Endothelial cell (in vitro differentiated cells): ENCODE measurements at regions not wholly inside any gene's neighbourhood (a gene's known extent, or its start where the extent isn't known, plus 50 kb on each side); places are given as distances from the start of the nearest gene placed in this dataset.
A peak's percentile ranks its signal among the peaks of the same experiment; 100 is the strongest.

ENCODE experiments used
- DNase-seq: peaks from one replicate; pipeline ENCODE4 v3.0.0; 2021; ENCODE audit warnings: low spot score
- H3K27ac Mint-ChIP-seq: one replicate; pipeline ENCODE4 v1.8.0; 2021; ENCODE audit warnings: mixed read lengths, inconsistent platforms; ENCODE audit not compliant: unreplicated experiment
- H3K27me3 Mint-ChIP-seq: one replicate; pipeline ENCODE4 v1.8.0; 2021; ENCODE audit warnings: mild to moderate bottlenecking, moderate library complexity, mixed read lengths, inconsistent platforms; ENCODE audit not compliant: unreplicated experiment
- H3K36me3 Mint-ChIP-seq: one replicate; pipeline ENCODE4 v1.8.0; 2021; ENCODE audit warnings: mild to moderate bottlenecking, low read depth, mixed read lengths, inconsistent platforms; ENCODE audit not compliant: unreplicated experiment
- H3K4me1 Mint-ChIP-seq: one replicate; pipeline ENCODE4 v1.8.0; 2021; ENCODE audit warnings: mild to moderate bottlenecking, mixed read lengths, inconsistent platforms; ENCODE audit not compliant: unreplicated experiment
- H3K4me3 Mint-ChIP-seq: one replicate; pipeline ENCODE4 v1.8.0; 2021; ENCODE audit warnings: mild to moderate bottlenecking, mixed read lengths, inconsistent platforms; ENCODE audit not compliant: unreplicated experiment
- H3K9me3 Mint-ChIP-seq: one replicate; pipeline ENCODE4 v1.8.0; 2021; ENCODE audit warnings: mixed read lengths, inconsistent platforms; ENCODE audit not compliant: unreplicated experiment
- TF ChIP-seq, protein P1 (sequence below): fragments of 200-600 bp; sonication (generic); IDR thresholded peaks from one replicate; pipeline ENCODE4 v1.5.0; 2021; ENCODE audit warnings: antibody characterized with exemption; ENCODE audit not compliant: unreplicated experiment

DNA sequence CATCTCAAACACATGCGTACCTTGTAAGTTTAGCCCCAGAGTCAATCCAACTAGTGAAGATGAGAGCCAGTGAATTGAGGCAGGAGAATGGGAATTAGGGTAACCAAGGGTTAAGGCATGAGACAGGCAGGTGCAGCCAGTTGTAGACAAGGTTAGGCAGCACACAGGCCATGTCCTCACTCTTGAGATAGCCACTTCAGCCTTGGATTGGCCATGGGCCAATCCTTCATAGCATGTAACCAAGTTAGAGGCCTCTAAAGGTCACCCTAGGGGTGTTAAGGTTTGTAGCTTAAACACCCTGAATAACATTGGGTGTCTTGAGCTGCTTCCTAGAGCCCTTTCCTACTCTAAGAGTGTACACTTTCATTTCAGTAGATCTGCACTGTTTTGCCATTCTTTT lies 208.2 kb upstream of the RBM19 start:
- DNase-seq: no peak
- H3K9me3 Mint-ChIP-seq: no peaks in the 10 kb centered on the region
- H3K36me3 Mint-ChIP-seq: no peaks in the 10 kb centered on the region
- no peaks in the 10 kb centered on the region for H3K27me3 Mint-ChIP-seq
- TF ChIP-seq, protein P1, sequence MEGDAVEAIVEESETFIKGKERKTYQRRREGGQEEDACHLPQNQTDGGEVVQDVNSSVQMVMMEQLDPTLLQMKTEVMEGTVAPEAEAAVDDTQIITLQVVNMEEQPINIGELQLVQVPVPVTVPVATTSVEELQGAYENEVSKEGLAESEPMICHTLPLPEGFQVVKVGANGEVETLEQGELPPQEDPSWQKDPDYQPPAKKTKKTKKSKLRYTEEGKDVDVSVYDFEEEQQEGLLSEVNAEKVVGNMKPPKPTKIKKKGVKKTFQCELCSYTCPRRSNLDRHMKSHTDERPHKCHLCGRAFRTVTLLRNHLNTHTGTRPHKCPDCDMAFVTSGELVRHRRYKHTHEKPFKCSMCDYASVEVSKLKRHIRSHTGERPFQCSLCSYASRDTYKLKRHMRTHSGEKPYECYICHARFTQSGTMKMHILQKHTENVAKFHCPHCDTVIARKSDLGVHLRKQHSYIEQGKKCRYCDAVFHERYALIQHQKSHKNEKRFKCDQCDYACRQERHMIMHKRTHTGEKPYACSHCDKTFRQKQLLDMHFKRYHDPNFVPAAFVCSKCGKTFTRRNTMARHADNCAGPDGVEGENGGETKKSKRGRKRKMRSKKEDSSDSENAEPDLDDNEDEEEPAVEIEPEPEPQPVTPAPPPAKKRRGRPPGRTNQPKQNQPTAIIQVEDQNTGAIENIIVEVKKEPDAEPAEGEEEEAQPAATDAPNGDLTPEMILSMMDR: no peak
- no peak overlapping the region for H3K27ac Mint-ChIP-seq
- H3K4me3 Mint-ChIP-seq: no peak overlapping the region
- no peaks in the 10 kb centered on the region for H3K4me1 Mint-ChIP-seq

DNA sequence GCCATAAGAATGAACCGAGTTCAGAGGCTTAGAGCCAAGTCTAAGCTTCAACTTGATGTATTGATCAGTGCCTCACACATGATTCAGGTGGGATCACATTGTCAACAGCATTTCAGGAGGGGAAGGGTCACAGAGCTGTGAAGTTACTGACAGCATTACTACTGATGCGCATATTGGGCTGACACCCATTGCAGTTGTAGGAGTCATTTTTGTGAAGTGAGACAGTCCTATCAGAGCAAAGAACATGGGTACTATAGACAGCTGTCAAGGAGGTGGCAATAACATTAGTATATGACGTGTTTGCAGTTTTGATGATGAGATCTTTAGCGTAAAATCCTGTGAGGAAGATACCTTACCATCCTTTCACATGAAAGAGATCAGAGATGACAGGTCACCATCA lies 206.0 kb upstream of the RBM19 start:
- no peak overlapping the region for H3K27ac Mint-ChIP-seq
- no peaks in the 10 kb centered on the region for H3K27me3 Mint-ChIP-seq
- H3K4me3 Mint-ChIP-seq: no peak overlapping the region
- H3K36me3 Mint-ChIP-seq: no peaks in the 10 kb centered on the region
- DNase-seq: no peak
- TF ChIP-seq, protein P1: no peak
- H3K9me3 Mint-ChIP-seq: no peaks in the 10 kb centered on the region
- no peaks in the 10 kb centered on the region for H3K4me1 Mint-ChIP-seq

DNA sequence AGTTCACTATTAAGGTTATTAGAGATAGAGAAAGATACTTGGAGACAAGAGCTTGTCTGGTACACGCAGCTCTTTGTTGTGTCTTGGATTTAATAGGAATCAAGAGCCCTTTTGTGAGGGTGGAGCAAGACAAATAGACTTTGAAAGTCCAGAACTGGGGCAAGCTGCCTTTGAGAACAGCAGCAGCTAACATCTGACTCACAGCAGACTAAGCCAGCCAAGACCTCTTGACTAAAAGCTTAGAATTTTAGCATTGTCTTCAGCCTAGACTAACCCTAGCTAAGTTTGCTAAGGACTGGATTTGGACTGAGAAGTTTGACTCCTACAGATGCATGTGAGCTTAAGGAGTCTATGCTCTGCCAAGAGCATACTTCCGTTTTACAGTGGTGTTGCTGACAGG lies 201.9 kb upstream of the RBM19 start:
- TF ChIP-seq, protein P1: no peak
- Mint-ChIP-seq H3K27ac (no peak overlapping the region), H3K4me1 (no peaks in the 10 kb centered on the region), H3K27me3 (no peaks in the 10 kb centered on the region), H3K9me3 (no peaks in the 10 kb centered on the region), H3K4me3 (no peak overlapping the region), H3K36me3 (no peaks in the 10 kb centered on the region)
- no peak for DNase-seq

DNA sequence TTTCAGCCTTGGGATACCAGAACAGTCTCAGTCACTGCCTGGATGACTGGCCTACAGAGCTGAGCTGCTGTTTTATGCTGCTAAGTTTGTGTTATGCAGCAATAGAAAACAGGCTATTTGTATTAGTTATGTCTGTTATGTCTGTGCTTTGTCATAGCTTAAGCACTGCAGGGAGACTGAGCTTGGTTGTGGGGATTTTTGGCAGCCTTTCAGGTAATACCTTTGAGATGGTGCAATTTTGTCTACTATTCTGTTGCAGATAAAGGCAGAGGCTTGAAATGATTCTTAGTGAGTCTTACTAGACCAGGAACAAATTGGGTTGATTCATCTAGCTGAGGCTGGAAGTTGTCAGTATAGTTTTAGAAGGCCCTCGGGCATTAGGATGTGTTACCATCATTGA lies 201.3 kb upstream of the RBM19 start:
- no peak overlapping the region for H3K27ac Mint-ChIP-seq
- H3K27me3 Mint-ChIP-seq: no peaks in the 10 kb centered on the region
- no peaks in the 10 kb centered on the region for H3K4me1 Mint-ChIP-seq
- H3K9me3 Mint-ChIP-seq: no peaks in the 10 kb centered on the region
- no peaks in the 10 kb centered on the region for H3K36me3 Mint-ChIP-seq
- no peak overlapping the region for H3K4me3 Mint-ChIP-seq
- no peak for DNase-seq
- TF ChIP-seq, protein P1: no peak

DNA sequence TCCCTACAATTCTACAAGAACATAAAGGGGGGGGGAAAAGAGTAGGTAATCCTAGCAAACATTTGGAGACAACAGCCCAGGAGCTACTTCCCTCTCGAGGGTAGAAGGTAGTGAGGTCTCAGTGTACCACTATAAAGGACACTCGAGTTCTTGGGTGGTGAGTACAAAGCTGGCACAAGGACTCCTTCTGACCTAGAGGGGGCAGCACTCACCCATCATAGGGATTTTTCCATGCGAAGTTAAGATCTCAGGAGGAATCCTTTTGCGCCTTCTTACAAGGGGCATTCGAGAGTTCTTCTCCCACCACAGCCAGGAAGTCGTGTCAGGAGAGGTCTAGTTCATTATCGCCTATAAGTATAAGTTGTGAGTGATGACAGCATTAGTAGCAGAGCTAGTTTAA lies 200.2 kb upstream of the RBM19 start:
- Mint-ChIP-seq H3K9me3 (no peaks in the 10 kb centered on the region), H3K36me3 (no peaks in the 10 kb centered on the region), H3K27ac (no peak overlapping the region), H3K27me3 (no peaks in the 10 kb centered on the region), H3K4me3 (no peak overlapping the region), H3K4me1 (no peaks in the 10 kb centered on the region)
- TF ChIP-seq, protein P1: peak; percentile 64
- peak; percentile 62 for DNase-seq
